Cardiac fibroblast (primary cell): ENCODE measurements at regions not wholly inside any gene's neighbourhood (a gene's known extent, or its start where the extent isn't known, plus 50 kb on each side); places are given as distances from the start of the nearest gene placed in this dataset.
"Not testable (repeated sequence)": the region's sequence is repeated elsewhere in the genome, so short reads cannot be mapped to it uniquely, and the experiment has no call there.

Experiments
- DNase-seq, 2 donors: peaks; one replicate each; pipeline versions ENCODE4 v3.0.0 to v3.0.0-alpha.2; 2010; ENCODE audit warnings: low read depth in 2 of 2
- H3K4me3 ChIP-seq, 2 donors: replicated peaks in 1 of 2; 1 replicate in 1 of 2; 2 replicates in 1 of 2; pipeline ENCODE4 v1.5.1; 2011; ENCODE audit warnings: low read depth in 2 of 2, low read length in 2 of 2, mild to moderate bottlenecking in 2 of 2, moderate library complexity in 1 of 2
- CTCF ChIP-seq: IDR thresholded peaks from one replicate; pipeline ENCODE4 v1.5.1; 2011; ENCODE audit warnings: low read depth, mild to moderate bottlenecking, low read length, inconsistent platforms

GRCh38 chr9:22809371-22809770 lies 362.7 kb downstream of the DMRTA1 start:
- no peak for TF ChIP-seq CTCF
- no peak overlapping the region for H3K4me3 ChIP-seq
- no peak for DNase-seq

- TF ChIP-seq CTCF, result no peak
- DNase-seq, result peak in 1 of 2 donors; percentile 36
- no peak overlapping the region for H3K4me3 ChIP-seq
Observed at GRCh38 chr9:22813529-22813928, 366.9 kb downstream of the DMRTA1 start.

GRCh38 chr9:22815246-22815645 lies 368.6 kb downstream of the DMRTA1 start:
- TF ChIP-seq CTCF, result no peak
- DNase-seq, result no peak
- no peak overlapping the region for H3K4me3 ChIP-seq

- no peak overlapping the region for H3K4me3 ChIP-seq
- TF ChIP-seq CTCF, result no peak
- peak in 1 of 2 donors; percentile 33 for DNase-seq
Observed at GRCh38 chr9:22817181-22817580, 370.6 kb downstream of the DMRTA1 start.

GRCh38 chr9:22829236-22829635 lies 382.6 kb downstream of the DMRTA1 start:
- H3K4me3 ChIP-seq, result no peak overlapping the region
- no peak for TF ChIP-seq CTCF
- DNase-seq, result no peak

GRCh38 chr9:22838266-22838665 lies 391.6 kb downstream of the DMRTA1 start:
- no peak for DNase-seq
- no peak overlapping the region for H3K4me3 ChIP-seq
- TF ChIP-seq CTCF, result no peak

- no peak for TF ChIP-seq CTCF
- no peak overlapping the region for H3K4me3 ChIP-seq
- DNase-seq, result no peak
Observed at GRCh38 chr9:22840641-22841040, 394.0 kb downstream of the DMRTA1 start.

- not testable (repeated sequence) for DNase-seq, H3K4me3 ChIP-seq
Observed at GRCh38 chr9:22845243-22845642, 398.6 kb downstream of the DMRTA1 start.
